ENCODE measurements at regions not wholly inside any gene's neighbourhood (a gene's known extent, or its start where the extent isn't known, plus 50 kb on each side); places are given as distances from the start of the nearest gene placed in this dataset.

DNA sequence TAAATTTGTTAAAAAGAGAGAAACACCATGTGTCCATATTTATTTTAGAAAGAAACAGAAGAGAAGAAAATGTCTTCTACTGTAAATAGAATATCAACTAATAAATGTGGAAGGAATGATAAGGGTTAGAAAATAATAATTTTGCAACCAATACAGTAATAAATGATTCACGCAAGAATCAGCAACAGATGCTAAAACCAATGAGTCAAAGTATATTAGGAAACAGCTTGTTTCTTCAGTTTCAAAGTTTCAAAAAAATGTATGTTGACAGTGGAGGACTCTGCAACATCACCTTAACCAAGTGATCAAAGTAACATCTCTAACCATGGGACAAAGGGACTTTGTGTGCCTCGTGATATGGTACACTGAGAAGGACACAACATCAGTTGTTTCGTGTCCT, 147.0 kb downstream of the TWIST2 start:
- Histone ChIP-seq H3K4me3 (no peak overlapping the region), H3K9me3 (peaks cover 0 to 13% (median 0%) of the 10 kb centered on the region in 4 donors), H3K4me1 (peaks cover 0 to 26% (median 12%) of the 10 kb centered on the region in 4 donors), H3K27me3 (no peaks in the 10 kb centered on the region), H3K36me3 (no peaks in the 10 kb centered on the region), H3K27ac (replicated peaks in 1 of 4) (no peak overlapping the region)
- TF ChIP-seq, protein P1, sequence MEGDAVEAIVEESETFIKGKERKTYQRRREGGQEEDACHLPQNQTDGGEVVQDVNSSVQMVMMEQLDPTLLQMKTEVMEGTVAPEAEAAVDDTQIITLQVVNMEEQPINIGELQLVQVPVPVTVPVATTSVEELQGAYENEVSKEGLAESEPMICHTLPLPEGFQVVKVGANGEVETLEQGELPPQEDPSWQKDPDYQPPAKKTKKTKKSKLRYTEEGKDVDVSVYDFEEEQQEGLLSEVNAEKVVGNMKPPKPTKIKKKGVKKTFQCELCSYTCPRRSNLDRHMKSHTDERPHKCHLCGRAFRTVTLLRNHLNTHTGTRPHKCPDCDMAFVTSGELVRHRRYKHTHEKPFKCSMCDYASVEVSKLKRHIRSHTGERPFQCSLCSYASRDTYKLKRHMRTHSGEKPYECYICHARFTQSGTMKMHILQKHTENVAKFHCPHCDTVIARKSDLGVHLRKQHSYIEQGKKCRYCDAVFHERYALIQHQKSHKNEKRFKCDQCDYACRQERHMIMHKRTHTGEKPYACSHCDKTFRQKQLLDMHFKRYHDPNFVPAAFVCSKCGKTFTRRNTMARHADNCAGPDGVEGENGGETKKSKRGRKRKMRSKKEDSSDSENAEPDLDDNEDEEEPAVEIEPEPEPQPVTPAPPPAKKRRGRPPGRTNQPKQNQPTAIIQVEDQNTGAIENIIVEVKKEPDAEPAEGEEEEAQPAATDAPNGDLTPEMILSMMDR (IDR thresholded peaks at IDR 0.05) = no peak
- TF ChIP-seq POLR2AphosphoS5 (IDR thresholded peaks at IDR 0.05) = no peak
- TF ChIP-seq EP300 (IDR thresholded peaks at IDR 0.05) = no peak
- TF ChIP-seq POLR2A (IDR thresholded peaks at IDR 0.05; ENCODE audit: low read depth) = no peak
- DNase-seq (ENCODE audit: extremely low spot score) = no peak
- intact Hi-C loops (cut with DNase I) = no loop called here
- WGBS = 93% methylated on average over 3 of the region's 3 CpGs

DNA sequence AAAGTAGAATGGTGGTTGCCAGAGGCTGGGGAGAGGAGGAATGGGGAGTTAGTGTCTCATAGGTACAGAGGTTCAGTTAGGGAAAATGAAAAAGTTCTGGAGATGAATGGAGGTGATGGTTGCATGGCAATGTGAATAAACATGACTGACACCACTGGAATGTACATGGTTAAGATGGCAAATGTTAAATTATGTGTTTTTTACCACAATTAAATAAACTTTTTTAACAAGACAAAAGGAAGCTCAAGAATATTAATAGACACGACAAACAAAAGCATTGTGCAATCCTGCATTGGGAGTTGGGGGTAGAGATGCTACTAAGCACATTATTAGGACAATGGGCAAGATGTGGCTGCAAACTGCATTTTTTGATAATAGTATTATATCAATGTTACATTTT, 147.7 kb downstream of the TWIST2 start:
- no peak overlapping the region for H3K27ac ChIP-seq (replicated peaks in 1 of 4)
- no peak for TF ChIP-seq POLR2A (IDR thresholded peaks at IDR 0.05; ENCODE audit: low read depth)
- no peak for TF ChIP-seq POLR2AphosphoS5 (IDR thresholded peaks at IDR 0.05)
- TF ChIP-seq, protein P1 (IDR thresholded peaks at IDR 0.05) = no peak
- TF ChIP-seq EP300 (IDR thresholded peaks at IDR 0.05) = no peak
- peaks cover 0 to 30% (median 12%) of the 10 kb centered on the region in 4 donors for H3K4me1 ChIP-seq
- H3K4me3 ChIP-seq = no peak overlapping the region
- no peak for DNase-seq (ENCODE audit: extremely low spot score)
- H3K27me3 ChIP-seq = no peaks in the 10 kb centered on the region
- H3K9me3 ChIP-seq = peaks cover 0 to 13% (median 0%) of the 10 kb centered on the region in 4 donors
- intact Hi-C loops (cut with DNase I) = no loop called here
- no peaks in the 10 kb centered on the region for H3K36me3 ChIP-seq
- WGBS = 97% methylated on average over 1 of the region's 1 CpG

DNA sequence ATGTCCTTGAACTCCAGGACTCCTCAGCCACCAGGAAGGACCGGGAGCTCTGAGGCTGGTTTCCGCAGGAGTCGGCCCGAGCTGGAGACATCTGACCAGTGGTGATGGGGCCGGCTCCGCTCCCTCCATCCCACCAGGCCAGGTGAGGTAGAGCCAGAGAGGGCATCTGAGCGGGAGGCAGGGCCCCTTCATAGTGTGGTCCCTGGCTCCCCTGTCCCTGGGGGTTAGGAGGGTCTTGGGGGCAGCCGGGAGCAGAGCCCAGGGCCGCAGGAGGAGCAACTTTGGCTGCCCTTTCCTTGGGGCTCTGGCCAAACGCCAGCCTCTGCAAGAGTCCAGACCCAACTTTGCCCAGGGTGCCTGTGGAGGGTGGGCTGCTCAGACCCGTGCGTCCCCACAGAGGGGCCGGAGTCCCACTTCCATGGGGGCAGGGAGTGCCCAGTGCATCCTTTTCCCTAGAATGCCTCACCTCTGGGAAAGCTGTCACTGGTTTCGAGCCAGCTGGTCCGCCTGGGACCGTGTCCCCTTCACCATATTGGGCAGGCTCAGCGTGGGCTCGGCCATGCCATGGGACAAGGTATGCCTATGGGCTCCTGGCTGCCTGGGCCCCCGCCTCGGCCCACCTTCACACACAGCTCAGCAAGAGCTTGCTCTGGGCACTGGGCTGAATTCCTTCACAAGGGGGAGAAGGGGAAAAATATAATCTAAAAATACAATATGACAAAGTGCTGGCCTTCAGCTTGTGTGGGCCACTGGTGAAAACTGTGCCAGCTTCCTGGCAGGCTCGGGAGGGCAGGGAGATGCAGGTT, 148.6 kb downstream of the TWIST2 start:
- Histone ChIP-seq H3K27me3 (no peaks in the 10 kb centered on the region), H3K9me3 (peaks cover 0 to 13% (median 0%) of the 10 kb centered on the region in 4 donors), H3K4me1 (peaks cover 0 to 29% (median 12%) of the 10 kb centered on the region in 4 donors), H3K36me3 (no peaks in the 10 kb centered on the region), H3K27ac (replicated peaks in 1 of 4) (no peak overlapping the region), H3K4me3 (no peak overlapping the region)
- DNase-seq (ENCODE audit: extremely low spot score) = no peak
- TF ChIP-seq POLR2AphosphoS5 (IDR thresholded peaks at IDR 0.05) (no peak), EP300 (IDR thresholded peaks at IDR 0.05) (no peak), POLR2A (IDR thresholded peaks at IDR 0.05; ENCODE audit: low read depth) (no peak)
- TF ChIP-seq, protein P1 (IDR thresholded peaks at IDR 0.05) = no peak
- 91% methylated on average over 21 of the region's 21 CpGs for WGBS
- intact Hi-C loops (cut with DNase I) = no loop called here

DNA sequence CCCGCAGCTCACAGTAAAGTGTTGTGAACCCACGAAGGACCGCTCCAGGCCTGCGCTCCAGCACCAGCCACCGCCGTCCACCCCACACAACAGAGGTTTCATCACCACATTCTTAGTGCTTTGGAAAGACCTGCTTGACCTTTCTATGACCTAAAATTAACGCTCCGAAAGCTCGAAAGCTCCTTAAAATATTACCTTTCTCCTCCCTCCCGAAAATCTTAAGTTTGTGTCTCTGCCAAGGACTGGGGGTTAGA, 149.2 kb downstream of the TWIST2 start:
- no peak overlapping the region for H3K27ac ChIP-seq (replicated peaks in 1 of 4)
- no peak overlapping the region for H3K4me3 ChIP-seq
- H3K9me3 ChIP-seq = peaks cover 0 to 13% (median 0%) of the 10 kb centered on the region in 4 donors
- WGBS = 77% methylated on average over 10 of the region's 10 CpGs
- H3K4me1 ChIP-seq = peaks cover 0 to 24% (median 10%) of the 10 kb centered on the region in 4 donors
- DNase-seq (ENCODE audit: extremely low spot score) = no peak
- TF ChIP-seq POLR2A (IDR thresholded peaks at IDR 0.05; ENCODE audit: low read depth) (no peak), EP300 (IDR thresholded peaks at IDR 0.05) (no peak), POLR2AphosphoS5 (IDR thresholded peaks at IDR 0.05) (no peak)
- TF ChIP-seq, protein P1 (IDR thresholded peaks at IDR 0.05) = no peak
- intact Hi-C loops (cut with DNase I) = no loop called here
- H3K36me3 ChIP-seq = no peaks in the 10 kb centered on the region
- H3K27me3 ChIP-seq = no peaks in the 10 kb centered on the region
